ENCODE measurements at regions not wholly inside any gene's neighbourhood (a gene's known extent, or its start where the extent isn't known, plus 50 kb on each side); places are given as distances from the start of the nearest gene placed in this dataset.

DNA sequence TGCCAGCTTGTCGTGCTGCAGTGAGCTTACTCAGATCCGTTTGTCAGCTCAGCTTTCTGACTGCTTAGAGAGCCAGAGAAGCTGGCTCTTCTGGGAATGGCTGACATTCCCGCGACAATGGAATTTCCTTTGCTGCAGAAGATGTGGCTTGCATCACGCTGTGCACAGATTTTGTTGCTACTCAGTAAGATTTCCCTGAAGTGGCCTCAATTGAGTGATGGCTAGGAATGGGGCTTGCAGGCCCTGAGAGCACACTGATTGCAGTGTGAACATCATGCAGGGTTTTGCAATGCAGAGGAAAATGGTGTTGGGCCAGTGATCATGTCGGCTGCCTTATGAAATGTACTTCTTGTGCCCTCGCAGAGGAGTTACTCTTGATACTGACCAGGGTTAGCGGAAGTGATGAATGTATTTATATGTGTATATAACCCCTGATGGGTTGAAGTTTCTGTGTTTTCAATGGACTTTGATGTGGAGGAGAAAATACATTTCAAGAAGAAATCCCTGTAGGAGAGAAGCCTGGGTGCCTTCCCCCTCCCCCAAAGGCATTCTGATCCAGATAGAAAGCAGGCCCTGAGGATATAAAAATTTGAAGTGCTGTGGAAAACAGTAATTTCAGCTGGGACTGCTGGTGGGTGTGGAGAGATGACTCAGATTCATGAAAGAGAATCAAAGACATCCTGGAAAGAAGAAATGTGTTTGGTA is 102.5 kb upstream of the PDZRN3 start:
- ChIA-PET POLR2A (ENCODE audit: unreplicated experiment) (no interaction called here), CTCF (no interaction called here)
- DNase-seq: no peak
- no peaks in the 10 kb centered on the region for H3K9me3 ChIP-seq (ENCODE audit: insufficient read depth, low read depth)
- no peaks in the 10 kb centered on the region for H3K27me3 ChIP-seq (ENCODE audit: insufficient read depth, low read depth)
- BruUV-seq (replicated peaks): no TSS peak
- H3K36me3 ChIP-seq (ENCODE audit: low read depth): no peaks in the 10 kb centered on the region
- intact Hi-C loops (cut with micrococcal nuclease; ENCODE audit: unreplicated experiment): no loop called here
- H2AFZ ChIP-seq: no peak overlapping the region
- no peaks in the 10 kb centered on the region for H3K79me2 ChIP-seq (ENCODE audit: low read depth)
- no peaks in the 10 kb centered on the region for H3K9me2 ChIP-seq (ENCODE audit: insufficient read depth)
- H3K4me2 ChIP-seq: no peak overlapping the region
- no peaks in the 10 kb centered on the region for H3F3A ChIP-seq (ENCODE audit: insufficient read depth, low read depth)
- no peak overlapping the region for H3K4me3 ChIP-seq
- TF ChIP-seq EZH2 (IDR thresholded peaks at IDR 0.05; ENCODE audit: low read depth) (no peak), CTCF (conservative IDR thresholded peaks at IDR 0.05) (no peak)
- H3K4me1 ChIP-seq (replicated peaks; ENCODE audit: insufficient read depth): no peaks in the 10 kb centered on the region
- H3K27ac ChIP-seq: no peak overlapping the region
- H4K20me1 ChIP-seq (ENCODE audit: insufficient read depth): no peaks in the 10 kb centered on the region

DNA sequence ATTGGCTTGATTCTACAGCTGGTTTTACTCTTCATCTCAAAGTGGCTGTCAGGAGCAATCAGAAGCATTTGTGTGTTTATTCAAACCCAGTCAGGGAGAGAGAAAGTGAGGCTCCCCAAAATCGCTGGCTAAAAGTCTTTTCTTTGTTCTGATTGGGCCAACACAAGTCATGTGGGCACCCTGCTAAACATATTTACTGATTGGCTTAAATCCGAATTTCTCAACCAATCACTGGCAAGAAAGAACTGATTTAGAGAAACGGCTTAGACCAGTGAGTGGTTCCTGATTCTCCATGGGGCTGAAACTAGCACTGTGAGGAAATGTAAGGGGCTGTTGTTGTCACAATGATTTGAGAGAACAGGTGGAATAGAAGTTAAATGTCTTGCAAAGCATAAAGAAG is 98.9 kb upstream of the PDZRN3 start:
- ChIA-PET CTCF (no interaction called here), POLR2A (ENCODE audit: unreplicated experiment) (no interaction called here)
- no peaks in the 10 kb centered on the region for H3K9me3 ChIP-seq (ENCODE audit: insufficient read depth, low read depth)
- no peaks in the 10 kb centered on the region for H3K27me3 ChIP-seq (ENCODE audit: insufficient read depth, low read depth)
- no peaks in the 10 kb centered on the region for H3K36me3 ChIP-seq (ENCODE audit: low read depth)
- no peak overlapping the region for H3K27ac ChIP-seq
- no peak overlapping the region for H3K4me3 ChIP-seq
- TF ChIP-seq EZH2 (IDR thresholded peaks at IDR 0.05; ENCODE audit: low read depth): no peak
- TF ChIP-seq CTCF (conservative IDR thresholded peaks at IDR 0.05): no peak
- no peaks in the 10 kb centered on the region for H4K20me1 ChIP-seq (ENCODE audit: insufficient read depth)
- no peak for DNase-seq
- no peak overlapping the region for H3K4me2 ChIP-seq
- intact Hi-C loops (cut with micrococcal nuclease; ENCODE audit: unreplicated experiment): no loop called here
- H2AFZ ChIP-seq: no peak overlapping the region
- no peaks in the 10 kb centered on the region for H3K9me2 ChIP-seq (ENCODE audit: insufficient read depth)
- no peaks in the 10 kb centered on the region for H3F3A ChIP-seq (ENCODE audit: insufficient read depth, low read depth)
- H3K79me2 ChIP-seq (ENCODE audit: low read depth): no peaks in the 10 kb centered on the region
- no peaks in the 10 kb centered on the region for H3K4me1 ChIP-seq (replicated peaks; ENCODE audit: insufficient read depth)
- BruUV-seq (replicated peaks): no TSS peak

- H3K9me3 ChIP-seq (ENCODE audit: insufficient read depth, low read depth): no peaks in the 10 kb centered on the region
- H3K4me1 ChIP-seq (replicated peaks; ENCODE audit: insufficient read depth): no peaks in the 10 kb centered on the region
- no peaks in the 10 kb centered on the region for H3K27me3 ChIP-seq (ENCODE audit: insufficient read depth, low read depth)
- TF ChIP-seq CTCF (conservative IDR thresholded peaks at IDR 0.05): no peak
- no peak for TF ChIP-seq EZH2 (IDR thresholded peaks at IDR 0.05; ENCODE audit: low read depth)
- no peak for DNase-seq
- intact Hi-C loops (cut with micrococcal nuclease; ENCODE audit: unreplicated experiment): no loop called here
- H2AFZ ChIP-seq: no peak overlapping the region
- no peaks in the 10 kb centered on the region for H4K20me1 ChIP-seq (ENCODE audit: insufficient read depth)
- BruUV-seq (replicated peaks): no TSS peak
- H3K4me3 ChIP-seq: no peak overlapping the region
- H3K4me2 ChIP-seq: no peak overlapping the region
- ChIA-PET POLR2A (ENCODE audit: unreplicated experiment) (no interaction called here), CTCF (no interaction called here)
- H3K36me3 ChIP-seq (ENCODE audit: low read depth): no peaks in the 10 kb centered on the region
- no peaks in the 10 kb centered on the region for H3K9me2 ChIP-seq (ENCODE audit: insufficient read depth)
- H3K79me2 ChIP-seq (ENCODE audit: low read depth): no peaks in the 10 kb centered on the region
- H3K27ac ChIP-seq: no peak overlapping the region
- H3F3A ChIP-seq (ENCODE audit: insufficient read depth, low read depth): no peaks in the 10 kb centered on the region
Measured at GRCh38 chr3:73719861-73720260, 95.1 kb upstream of the PDZRN3 start.

Measured in PC-9 (cell line).